Uterus (tissue), 2 donors: ENCODE measurements at regions not wholly inside any gene's neighbourhood (a gene's known extent, or its start where the extent isn't known, plus 50 kb on each side); places are given as distances from the start of the nearest gene placed in this dataset.

Experiments used
- CTCF ChIP-seq, 4 experiments: fragments of 200-600 bp in 2 of 4; fragments of 450-650 bp in 2 of 4; sonication (generic) in 2 of 4; IDR thresholded peaks; one replicate each; pipeline ENCODE4 v1.5.1; 2016 to 2019; ENCODE audit warnings: antibody characterized with exemption in 4 of 4, mild to moderate bottlenecking in 2 of 4, moderate library complexity in 1 of 4
- POLR2A ChIP-seq, 2 donors: fragments of 450-650 bp; IDR thresholded peaks; one replicate each; pipeline ENCODE4 v1.6.1; 2016; ENCODE audit warnings: antibody characterized with exemption in 2 of 2, mild to moderate bottlenecking in 1 of 2, moderate library complexity in 1 of 2

- no peak for TF ChIP-seq CTCF (IDR thresholded peaks at IDR 0.05)
- TF ChIP-seq POLR2A (IDR thresholded peaks at IDR 0.05), result no peak
These were observed 95.2 kb upstream of the RBMS3 start for GRCh38 chr3:29185706-29186105.
